Endodermal cell (in vitro differentiated cells): ENCODE measurements at regions not wholly inside any gene's neighbourhood (a gene's known extent, or its start where the extent isn't known, plus 50 kb on each side); places are given as distances from the start of the nearest gene placed in this dataset.

Experiments
- DNase-seq: peaks from one replicate; pipeline ENCODE4 v3.0.0-alpha.2; 2017
- H3K27ac ChIP-seq: 2 replicates; pipeline ENCODE4 v1.5.1; 2013; ENCODE audit warnings: mild to moderate bottlenecking, low read depth, low read length, moderate library complexity
- H3K27me3 ChIP-seq: 2 replicates; pipeline ENCODE4 v1.6.1; 2013; ENCODE audit warnings: mild to moderate bottlenecking, low read length, moderate library complexity; ENCODE audit not compliant: insufficient read depth, control insufficient read depth, poor library complexity, severe bottlenecking
- H3K36me3 ChIP-seq: 2 replicates; pipeline ENCODE4 v1.7.0; 2013; ENCODE audit warnings: mild to moderate bottlenecking, low read length, moderate library complexity; ENCODE audit not compliant: control insufficient read depth, insufficient read depth
- H3K4me1 ChIP-seq: one replicate; pipeline ENCODE4 v1.7.0; 2013; ENCODE audit warnings: low read length; ENCODE audit not compliant: control insufficient read depth, insufficient read depth
- H3K4me3 ChIP-seq: 2 replicates; pipeline ENCODE4 v1.5.1; 2013; ENCODE audit warnings: mild to moderate bottlenecking, low read length, moderate library complexity
- H3K9ac ChIP-seq: 2 replicates; pipeline ENCODE4 v1.6.1; 2013; ENCODE audit warnings: mild to moderate bottlenecking, low read length, moderate library complexity; ENCODE audit not compliant: poor library complexity, severe bottlenecking; ENCODE audit errors: extremely low read depth
- H3K9me3 ChIP-seq: 2 replicates; pipeline ENCODE4 v1.6.1; 2013; ENCODE audit warnings: mild to moderate bottlenecking, low read length, moderate library complexity; ENCODE audit not compliant: control insufficient read depth
- H3K27ac Mint-ChIP-seq: 2 replicates; pipeline ENCODE4 v1.8.0; 2020; ENCODE audit warnings: mixed read lengths
- H3K27me3 Mint-ChIP-seq: 2 replicates; pipeline ENCODE4 v1.8.0; 2021; ENCODE audit warnings: mild to moderate bottlenecking, mixed read lengths; ENCODE audit not compliant: insufficient read depth
- H3K36me3 Mint-ChIP-seq: 2 replicates; pipeline ENCODE4 v1.8.0; 2020; ENCODE audit warnings: low read depth, mixed read lengths
- H3K4me1 Mint-ChIP-seq: 2 replicates; pipeline ENCODE4 v1.8.0; 2020; ENCODE audit warnings: mixed read lengths
- H3K4me3 Mint-ChIP-seq: 2 replicates; pipeline ENCODE4 v1.8.0; 2020; ENCODE audit warnings: mild to moderate bottlenecking, moderate library complexity, mixed read lengths
- H3K9me3 Mint-ChIP-seq: 2 replicates; pipeline ENCODE4 v1.8.0; 2020; ENCODE audit warnings: mild to moderate bottlenecking, mixed read lengths
- CTCF ChIP-seq: fragments of 200-600 bp; sonication (generic); conservative IDR thresholded peaks from 2 replicates; pipeline ENCODE4 v1.5.0; 2021; ENCODE audit warnings: antibody characterized with exemption, mild to moderate bottlenecking
- WGBS, 2 experiments: methylation state at CpG; one replicate each; pipeline versions ENCODE4 v1.1.5 to v1.1.7; 2013; ENCODE audit warnings: missing lambda C conversion rate in 2 of 2, mixed read lengths in 1 of 2; ENCODE audit not compliant: insufficient coverage in 1 of 2, insufficient read length in 1 of 2; 5-methylcytosine and 5-hydroxymethylcytosine counted together

- Mint-ChIP-seq H3K36me3 (no peaks in the 10 kb centered on the region), H3K27me3 (no peaks in the 10 kb centered on the region), H3K4me1 (no peaks in the 10 kb centered on the region), H3K4me3 (no peak overlapping the region), H3K27ac (no peak overlapping the region), H3K9me3 (no peaks in the 10 kb centered on the region)
- Histone ChIP-seq H3K27me3 (no peaks in the 10 kb centered on the region), H3K9ac (no peak overlapping the region), H3K36me3 (no peaks in the 10 kb centered on the region), H3K4me3 (no peak overlapping the region), H3K27ac (no peak overlapping the region), H3K4me1 (no peaks in the 10 kb centered on the region), H3K9me3 (no peaks in the 10 kb centered on the region)
- peak; percentile 64 for TF ChIP-seq CTCF
- WGBS, 2 experiments: 80% methylated on average over 2 of the region's 2 CpGs; no CpG with 5 or more reads in 1 of the 2 experiments
- DNase-seq: peak; percentile 66
Observed at GRCh38 chr2:238685713-238686112, 162.2 kb upstream of the TWIST2 start.

GRCh38 chr2:238686223-238686622 lies 161.7 kb upstream of the TWIST2 start:
- no peaks in the 10 kb centered on the region for H3K9me3 ChIP-seq
- no peak overlapping the region for H3K4me3 Mint-ChIP-seq
- H3K4me1 ChIP-seq: no peaks in the 10 kb centered on the region
- DNase-seq: no peak
- H3K4me1 Mint-ChIP-seq: no peaks in the 10 kb centered on the region
- H3K9me3 Mint-ChIP-seq: no peaks in the 10 kb centered on the region
- WGBS, 2 experiments: 91 to 93% methylated on average over 7 of the region's 7 CpGs
- H3K36me3 ChIP-seq: no peaks in the 10 kb centered on the region
- H3K27me3 ChIP-seq: no peaks in the 10 kb centered on the region
- no peak overlapping the region for H3K9ac ChIP-seq
- no peak for TF ChIP-seq CTCF
- H3K27ac Mint-ChIP-seq: no peak overlapping the region
- H3K27me3 Mint-ChIP-seq: no peaks in the 10 kb centered on the region
- no peaks in the 10 kb centered on the region for H3K36me3 Mint-ChIP-seq
- no peak overlapping the region for H3K4me3 ChIP-seq
- H3K27ac ChIP-seq: no peak overlapping the region

GRCh38 chr2:238688193-238689153 lies 159.4 kb upstream of the TWIST2 start:
- no peaks in the 10 kb centered on the region for H3K4me1 ChIP-seq
- no peak for DNase-seq
- Mint-ChIP-seq H3K36me3 (no peaks in the 10 kb centered on the region), H3K27ac (no peak overlapping the region), H3K27me3 (no peaks in the 10 kb centered on the region), H3K9me3 (no peaks in the 10 kb centered on the region), H3K4me3 (no peak overlapping the region), H3K4me1 (no peaks in the 10 kb centered on the region)
- H3K27me3 ChIP-seq: no peaks in the 10 kb centered on the region
- no peak for TF ChIP-seq CTCF
- no peaks in the 10 kb centered on the region for H3K36me3 ChIP-seq
- no peak overlapping the region for H3K4me3 ChIP-seq
- no peak overlapping the region for H3K9ac ChIP-seq
- 86 to 90% methylated on average over 18 to 24 of the region's 24 CpGs for WGBS, 2 experiments
- H3K27ac ChIP-seq: no peak overlapping the region
- no peaks in the 10 kb centered on the region for H3K9me3 ChIP-seq
